Suprapubic skin (tissue), 4 donors: ENCODE measurements at regions not wholly inside any gene's neighbourhood (a gene's known extent, or its start where the extent isn't known, plus 50 kb on each side); places are given as distances from the start of the nearest gene placed in this dataset.

ENCODE experiments used
- CTCF ChIP-seq, 2 donors: fragments of 200-600 bp in 1 of 2; fragments of 450-650 bp in 1 of 2; sonication (generic) in 1 of 2; IDR thresholded peaks; one replicate each; pipeline ENCODE4 v1.5.1; 2016 to 2019; ENCODE audit warnings: antibody characterized with exemption in 2 of 2, mild to moderate bottlenecking in 1 of 2, moderate library complexity in 1 of 2
- POLR2A ChIP-seq, 2 donors: fragments of 450-650 bp; IDR thresholded peaks; one replicate each; pipeline ENCODE4 v1.6.1; 2017; ENCODE audit warnings: antibody characterized with exemption in 2 of 2, mild to moderate bottlenecking in 2 of 2, moderate library complexity in 2 of 2
- POLR2AphosphoS5 ChIP-seq, 3 donors: sonication (generic); formaldehyde crosslinking; IDR thresholded peaks; one replicate each; pipeline ENCODE4 v1.6.1; 2017; ENCODE audit warnings: antibody characterized with exemption in 3 of 3

- TF ChIP-seq CTCF (IDR thresholded peaks at IDR 0.05) (no peak), POLR2A (IDR thresholded peaks at IDR 0.05) (no peak), POLR2AphosphoS5 (IDR thresholded peaks at IDR 0.05) (no peak)
Measured at GRCh38 chr14:36424478-36425102, 95.4 kb downstream of the NKX2-1 start.
